ENCODE measurements at regions not wholly inside any gene's neighbourhood (a gene's known extent, or its start where the extent isn't known, plus 50 kb on each side); places are given as distances from the start of the nearest gene placed in this dataset.
A peak's percentile ranks its signal among the peaks of the same experiment; 100 is the strongest.

GRCh38 chr5:124599028-124599973 lies 147.1 kb downstream of the ZNF608 start (continued):
- TF ChIP-seq, protein P1, sequence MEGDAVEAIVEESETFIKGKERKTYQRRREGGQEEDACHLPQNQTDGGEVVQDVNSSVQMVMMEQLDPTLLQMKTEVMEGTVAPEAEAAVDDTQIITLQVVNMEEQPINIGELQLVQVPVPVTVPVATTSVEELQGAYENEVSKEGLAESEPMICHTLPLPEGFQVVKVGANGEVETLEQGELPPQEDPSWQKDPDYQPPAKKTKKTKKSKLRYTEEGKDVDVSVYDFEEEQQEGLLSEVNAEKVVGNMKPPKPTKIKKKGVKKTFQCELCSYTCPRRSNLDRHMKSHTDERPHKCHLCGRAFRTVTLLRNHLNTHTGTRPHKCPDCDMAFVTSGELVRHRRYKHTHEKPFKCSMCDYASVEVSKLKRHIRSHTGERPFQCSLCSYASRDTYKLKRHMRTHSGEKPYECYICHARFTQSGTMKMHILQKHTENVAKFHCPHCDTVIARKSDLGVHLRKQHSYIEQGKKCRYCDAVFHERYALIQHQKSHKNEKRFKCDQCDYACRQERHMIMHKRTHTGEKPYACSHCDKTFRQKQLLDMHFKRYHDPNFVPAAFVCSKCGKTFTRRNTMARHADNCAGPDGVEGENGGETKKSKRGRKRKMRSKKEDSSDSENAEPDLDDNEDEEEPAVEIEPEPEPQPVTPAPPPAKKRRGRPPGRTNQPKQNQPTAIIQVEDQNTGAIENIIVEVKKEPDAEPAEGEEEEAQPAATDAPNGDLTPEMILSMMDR (CRISPR knock-in tag; IDR thresholded peaks at IDR 0.05), result no peak
- no peak for TF ChIP-seq ZFP36 (IDR thresholded peaks at IDR 0.05; ENCODE audit: borderline replicate concordance, low read depth, low read length, partially characterized antibody)
- peak; percentile 63 for TF ChIP-seq ELF1 (CRISPR knock-in tag; IDR thresholded peaks at IDR 0.05)
- TF ChIP-seq ZNF674 (CRISPR knock-in tag; IDR thresholded peaks at IDR 0.05; ENCODE audit: low read depth), result no peak
- TF ChIP-seq ISL2 (CRISPR knock-in tag; IDR thresholded peaks at IDR 0.05), result peak; percentile 98
- no peak for TF ChIP-seq JUN (CRISPR knock-in tag; IDR thresholded peaks at IDR 0.05)
- no peak for TF ChIP-seq PAF1 (CRISPR knock-in tag; IDR thresholded peaks at IDR 0.05)
- TF ChIP-seq ZNF761 (CRISPR knock-in tag; conservative IDR thresholded peaks at IDR 0.05), result no peak
- TF ChIP-seq ZNF296 (CRISPR knock-in tag; conservative IDR thresholded peaks at IDR 0.05), result no peak
- no peak for TF ChIP-seq YY1 (IDR thresholded peaks at IDR 0.05; ENCODE audit: insufficient read depth, insufficient replicate concordance, low read depth, low read length)
- TF ChIP-seq ZNF557 (CRISPR knock-in tag; IDR thresholded peaks at IDR 0.05), result no peak
- TF ChIP-seq ZNF615 (CRISPR knock-in tag; IDR thresholded peaks at IDR 0.05; ENCODE audit: borderline replicate concordance), result no peak
- TF ChIP-seq SP4 (CRISPR knock-in tag; IDR thresholded peaks at IDR 0.05), result no peak
- TF ChIP-seq ZSCAN29 (CRISPR knock-in tag; conservative IDR thresholded peaks at IDR 0.05), result peak; percentile 68; the same call in 1 of the 2 replicates
- peak; percentile 93 for TF ChIP-seq GFI1 (CRISPR knock-in tag; IDR thresholded peaks at IDR 0.05; ENCODE audit: borderline replicate concordance)
- TF ChIP-seq FOXK1 (CRISPR knock-in tag; IDR thresholded peaks at IDR 0.05; ENCODE audit: borderline replicate concordance, low read depth), result peak; percentile 81
- 0 out of 2 replicates have a peak, but pooled peaks have one; percentile 43 for TF ChIP-seq ZNF501 (CRISPR knock-in tag; IDR thresholded peaks at IDR 0.05)
- 0 out of 2 replicates have a peak, but pooled peaks have one; percentile 19 for TF ChIP-seq ZMYM2 (CRISPR knock-in tag; IDR thresholded peaks at IDR 0.05)
- peak; percentile 47; the same call in 1 of the 2 replicates for TF ChIP-seq ZNF317 (CRISPR knock-in tag; IDR thresholded peaks at IDR 0.05)
- no peak for TF ChIP-seq RAD51 (IDR thresholded peaks at IDR 0.05; ENCODE audit: borderline replicate concordance)
- TF ChIP-seq TARDBP (CRISPR knock-in tag; IDR thresholded peaks at IDR 0.05), result peak; percentile 83
- no peak for TF ChIP-seq ZNF510 (CRISPR knock-in tag; IDR thresholded peaks at IDR 0.05; ENCODE audit: low read depth)
- no peak for TF ChIP-seq SNAPC5 (CRISPR knock-in tag; IDR thresholded peaks at IDR 0.05; ENCODE audit: borderline replicate concordance)
- TF ChIP-seq PCBP2 (optimal IDR thresholded peaks at IDR 0.05; ENCODE audit: low read depth, low read length, poor library complexity, severe bottlenecking), result no peak
- no peak for TF ChIP-seq ZNF333 (CRISPR knock-in tag; IDR thresholded peaks at IDR 0.05; ENCODE audit: borderline replicate concordance)
- no peak for TF ChIP-seq SMAD9 (CRISPR knock-in tag; IDR thresholded peaks at IDR 0.05)
- TF ChIP-seq, protein P2, sequence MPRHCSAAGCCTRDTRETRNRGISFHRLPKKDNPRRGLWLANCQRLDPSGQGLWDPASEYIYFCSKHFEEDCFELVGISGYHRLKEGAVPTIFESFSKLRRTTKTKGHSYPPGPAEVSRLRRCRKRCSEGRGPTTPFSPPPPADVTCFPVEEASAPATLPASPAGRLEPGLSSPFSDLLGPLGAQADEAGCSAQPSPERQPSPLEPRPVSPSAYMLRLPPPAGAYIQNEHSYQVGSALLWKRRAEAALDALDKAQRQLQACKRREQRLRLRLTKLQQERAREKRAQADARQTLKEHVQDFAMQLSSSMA (CRISPR knock-in tag; IDR thresholded peaks at IDR 0.05), result no peak
- TF ChIP-seq ZNF253 (CRISPR knock-in tag; IDR thresholded peaks at IDR 0.05; ENCODE audit: borderline replicate concordance), result no peak
- no peak for TF ChIP-seq ZFYVE20 (CRISPR knock-in tag; IDR thresholded peaks at IDR 0.05; ENCODE audit: borderline replicate concordance, low read depth)
- TF ChIP-seq SMYD3 (CRISPR knock-in tag; IDR thresholded peaks at IDR 0.05), result no peak
